ENCODE measurements at regions not wholly inside any gene's neighbourhood (a gene's known extent, or its start where the extent isn't known, plus 50 kb on each side); places are given as distances from the start of the nearest gene placed in this dataset.

- no peak for TF ChIP-seq CTCF (IDR thresholded peaks at IDR 0.05)
- no peak for TF ChIP-seq EZH2 (IDR thresholded peaks at IDR 0.05)
Measured at GRCh38 chr20:16166737-16167136, 406.5 kb downstream of the KIF16B start.

Data from neural progenitor cell (in vitro differentiated cells).